ACC112 (cell line): ENCODE measurements at regions not wholly inside any gene's neighbourhood (a gene's known extent, or its start where the extent isn't known, plus 50 kb on each side); places are given as distances from the start of the nearest gene placed in this dataset.

Experiments used
- H2AFZ ChIP-seq: fragments of 200-600 bp; sonication (generic); one replicate; pipeline ENCODE4 v1.6.0; 2017; ENCODE audit warnings: antibody characterized with exemption, low read length; ENCODE audit not compliant: unreplicated experiment
- H3K27ac ChIP-seq: fragments of 200-600 bp; sonication (generic); 2 replicates; pipeline ENCODE4 v1.5.1; 2014; ENCODE audit warnings: low read depth, mild to moderate bottlenecking, antibody characterized with exemption, low read length, moderate library complexity
- H3K27me3 ChIP-seq: fragments of 200-600 bp; sonication (generic); 2 replicates; pipeline ENCODE4 v1.6.1; 2014; ENCODE audit warnings: mild to moderate bottlenecking, antibody characterized with exemption, low read length, moderate library complexity, mixed read lengths; ENCODE audit not compliant: insufficient read depth
- H3K36me3 ChIP-seq: fragments of 200-600 bp; sonication (generic); 2 replicates; pipeline ENCODE4 v1.6.1; 2016; ENCODE audit warnings: mild to moderate bottlenecking, antibody characterized with exemption, low read length, moderate library complexity, mixed read lengths; ENCODE audit not compliant: insufficient read depth
- H3K4me1 ChIP-seq: fragments of 200-600 bp; sonication (generic); one replicate; pipeline ENCODE4 v1.6.1; 2016; ENCODE audit warnings: low read length, mixed read lengths; ENCODE audit not compliant: insufficient read depth, unreplicated experiment, control insufficient read depth
- H3K4me3 ChIP-seq: fragments of 200-600 bp; sonication (generic); 2 replicates; pipeline ENCODE4 v1.5.1; 2014; ENCODE audit warnings: mild to moderate bottlenecking, low read depth, low read length
- H3K79me2 ChIP-seq: fragments of 200-600 bp; sonication (generic); one replicate; pipeline ENCODE4 v1.6.0; 2016; ENCODE audit warnings: low read length; ENCODE audit not compliant: control insufficient read depth, unreplicated experiment, insufficient read depth

GRCh38 chr2:215583881-215584280 lies 148.0 kb upstream of the FN1 start:
- no peak overlapping the region for H2AFZ ChIP-seq
- H3K4me3 ChIP-seq = no peak overlapping the region
- peaks cover 21% of the 10 kb centered on the region for H3K4me1 ChIP-seq

DNA sequence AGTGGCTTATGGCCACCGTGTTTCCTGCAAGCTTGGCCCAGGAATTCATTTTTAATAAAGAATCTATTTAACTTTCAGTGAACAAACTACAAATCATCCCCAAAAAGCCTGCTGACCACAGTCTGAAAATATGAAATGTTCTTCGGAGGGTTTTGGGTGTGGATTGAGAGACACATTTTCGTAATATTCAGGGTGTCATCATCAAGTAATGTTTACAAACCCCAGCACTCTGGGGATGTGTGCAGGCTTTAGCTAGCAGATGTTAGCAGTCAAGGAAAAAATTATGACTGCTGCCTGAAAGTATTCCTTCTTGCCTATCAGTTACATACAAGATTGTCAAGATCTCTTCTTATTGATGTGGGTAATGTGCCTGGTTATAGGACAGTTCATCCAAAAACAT lies 143.9 kb upstream of the FN1 start:
- Histone ChIP-seq H3K4me1 (peaks cover 25% of the 10 kb centered on the region), H3K36me3 (no peaks in the 10 kb centered on the region), H3K27ac (peak overlapping the region; percentile 83), H3K79me2 (no peaks in the 10 kb centered on the region), H3K27me3 (no peaks in the 10 kb centered on the region), H2AFZ (peak overlapping the region; percentile 62), H3K4me3 (no peak overlapping the region)

More at GRCh38 chr2:215583881-215584280, 148.0 kb upstream of the FN1 start:
- no peaks in the 10 kb centered on the region for H3K27me3 ChIP-seq
- no peak overlapping the region for H3K27ac ChIP-seq
- no peaks in the 10 kb centered on the region for H3K79me2 ChIP-seq
- H3K36me3 ChIP-seq = no peaks in the 10 kb centered on the region

- Histone ChIP-seq H3K4me3 (no peak overlapping the region), H3K27me3 (no peaks in the 10 kb centered on the region), H3K27ac (peak overlapping the region; percentile 36; the same call in 1 of the 2 replicates), H2AFZ (no peak overlapping the region), H3K4me1 (peaks cover 17% of the 10 kb centered on the region), H3K36me3 (no peaks in the 10 kb centered on the region), H3K79me2 (no peaks in the 10 kb centered on the region)
These were observed 141.5 kb upstream of the FN1 start for GRCh38 chr2:215577356-215577755.

DNA sequence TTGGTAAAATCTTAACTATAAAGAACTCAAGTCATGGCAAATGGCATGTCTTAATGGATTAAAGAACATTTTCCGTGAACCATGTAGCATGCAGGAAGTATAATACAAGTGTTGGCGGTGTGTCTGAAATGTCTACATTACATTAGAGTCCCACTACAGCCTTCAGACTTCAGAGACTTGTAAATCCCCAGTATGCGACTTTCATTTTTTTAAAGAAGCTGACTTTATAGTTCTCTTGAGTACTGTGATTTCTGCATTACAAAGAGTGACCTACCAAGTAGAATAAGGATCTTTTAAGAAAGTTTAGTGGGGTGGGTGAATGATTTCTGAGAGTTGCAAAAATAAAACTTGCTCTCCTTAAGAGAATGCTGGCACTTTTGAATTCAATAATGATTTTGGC lies 140.7 kb upstream of the FN1 start:
- no peaks in the 10 kb centered on the region for H3K27me3 ChIP-seq
- H3K79me2 ChIP-seq = no peaks in the 10 kb centered on the region
- no peaks in the 10 kb centered on the region for H3K36me3 ChIP-seq
- H3K4me3 ChIP-seq = no peak overlapping the region
- peaks cover 17% of the 10 kb centered on the region for H3K4me1 ChIP-seq
- H2AFZ ChIP-seq = no peak overlapping the region
- no peak overlapping the region for H3K27ac ChIP-seq

DNA sequence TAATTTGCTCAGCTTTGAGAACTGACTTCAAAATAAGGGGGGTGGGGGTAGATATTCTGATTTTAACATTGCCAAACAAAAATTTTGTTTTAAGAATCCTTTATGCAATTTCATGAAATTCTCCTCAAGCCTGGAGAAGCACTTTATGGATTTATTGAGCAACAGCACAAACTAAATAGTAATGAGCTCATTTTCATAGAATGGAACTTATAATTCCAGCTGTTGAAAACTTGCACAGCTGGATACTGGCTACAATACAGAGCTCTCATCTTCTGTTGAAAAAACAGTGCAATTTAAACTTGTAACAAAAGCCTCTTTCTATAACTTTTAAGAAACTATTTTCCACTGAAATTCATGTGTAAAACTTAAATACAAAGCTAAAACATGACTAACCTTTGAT lies 137.6 kb upstream of the FN1 start:
- no peak overlapping the region for H2AFZ ChIP-seq
- no peaks in the 10 kb centered on the region for H3K27me3 ChIP-seq
- peaks cover 4% of the 10 kb centered on the region for H3K4me1 ChIP-seq
- H3K36me3 ChIP-seq = no peaks in the 10 kb centered on the region
- no peak overlapping the region for H3K27ac ChIP-seq
- no peaks in the 10 kb centered on the region for H3K79me2 ChIP-seq
- no peak overlapping the region for H3K4me3 ChIP-seq

- no peak overlapping the region for H2AFZ ChIP-seq
- H3K4me3 ChIP-seq = no peak overlapping the region
- peaks cover under 1% of the 10 kb centered on the region for H3K4me1 ChIP-seq
- H3K27me3 ChIP-seq = no peaks in the 10 kb centered on the region
- no peak overlapping the region for H3K27ac ChIP-seq
- no peaks in the 10 kb centered on the region for H3K36me3 ChIP-seq
- H3K79me2 ChIP-seq = no peaks in the 10 kb centered on the region
These were observed 136.5 kb upstream of the FN1 start for GRCh38 chr2:215572341-215572848.

- H3K27ac ChIP-seq = no peak overlapping the region
- H2AFZ ChIP-seq = no peak overlapping the region
- no peaks in the 10 kb centered on the region for H3K79me2 ChIP-seq
- no peaks in the 10 kb centered on the region for H3K36me3 ChIP-seq
- H3K27me3 ChIP-seq = no peaks in the 10 kb centered on the region
- H3K4me1 ChIP-seq = no peaks in the 10 kb centered on the region
- no peak overlapping the region for H3K4me3 ChIP-seq
These were observed 135.8 kb upstream of the FN1 start for GRCh38 chr2:215571689-215572088.

DNA sequence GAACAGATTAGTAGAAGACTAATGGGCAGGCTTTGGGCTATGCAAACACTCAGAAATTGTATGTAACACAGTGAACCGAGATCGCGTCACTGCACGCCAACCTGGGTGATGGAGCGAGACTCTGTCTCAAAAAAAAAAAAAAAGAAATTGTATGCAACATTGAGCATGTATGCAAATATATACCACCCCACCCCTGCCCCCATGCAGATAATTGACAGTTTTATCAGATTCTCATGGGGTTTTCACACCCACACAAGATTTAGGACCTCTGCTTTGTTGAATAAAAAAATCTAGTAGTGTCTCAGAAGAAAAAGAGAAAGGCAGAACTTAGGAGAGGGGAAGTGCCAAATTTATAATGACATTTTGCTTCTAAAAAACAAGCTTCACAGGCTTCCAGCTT lies 131.6 kb upstream of the FN1 start:
- H3K4me1 ChIP-seq = no peaks in the 10 kb centered on the region

DNA sequence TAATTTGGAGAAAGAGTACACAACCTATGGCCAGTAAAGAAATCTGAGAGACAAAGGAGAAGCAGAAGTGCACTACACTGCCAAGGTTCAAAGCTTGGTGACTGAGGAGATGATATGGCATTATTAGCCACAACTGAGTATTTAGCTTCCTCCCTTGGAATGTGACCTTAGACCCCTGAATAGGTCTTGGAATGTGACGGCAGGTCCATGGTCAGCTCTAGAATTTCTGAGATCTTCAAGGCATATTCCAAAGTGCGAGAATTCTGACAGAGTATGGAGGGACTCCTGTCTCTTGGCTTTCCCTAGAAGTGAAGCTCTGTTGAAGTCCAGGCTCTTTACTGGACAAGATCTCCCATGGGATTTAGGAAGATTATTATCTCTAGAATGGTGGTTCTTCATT lies 130.0 kb upstream of the FN1 start:
- H3K27ac ChIP-seq = no peak overlapping the region
- no peaks in the 10 kb centered on the region for H3K27me3 ChIP-seq
- H3K4me1 ChIP-seq = no peaks in the 10 kb centered on the region
- H2AFZ ChIP-seq = no peak overlapping the region
- H3K4me3 ChIP-seq = no peak overlapping the region
- peaks cover 2% of the 10 kb centered on the region; the same call in 1 of the 2 replicates for H3K36me3 ChIP-seq
- H3K79me2 ChIP-seq = no peaks in the 10 kb centered on the region

More for the DNA sequence above, 131.6 kb upstream of the FN1 start:
- H2AFZ ChIP-seq = no peak overlapping the region
- H3K27me3 ChIP-seq = no peaks in the 10 kb centered on the region
- H3K27ac ChIP-seq = no peak overlapping the region
- no peaks in the 10 kb centered on the region for H3K36me3 ChIP-seq
- H3K79me2 ChIP-seq = no peaks in the 10 kb centered on the region
- no peak overlapping the region for H3K4me3 ChIP-seq

DNA sequence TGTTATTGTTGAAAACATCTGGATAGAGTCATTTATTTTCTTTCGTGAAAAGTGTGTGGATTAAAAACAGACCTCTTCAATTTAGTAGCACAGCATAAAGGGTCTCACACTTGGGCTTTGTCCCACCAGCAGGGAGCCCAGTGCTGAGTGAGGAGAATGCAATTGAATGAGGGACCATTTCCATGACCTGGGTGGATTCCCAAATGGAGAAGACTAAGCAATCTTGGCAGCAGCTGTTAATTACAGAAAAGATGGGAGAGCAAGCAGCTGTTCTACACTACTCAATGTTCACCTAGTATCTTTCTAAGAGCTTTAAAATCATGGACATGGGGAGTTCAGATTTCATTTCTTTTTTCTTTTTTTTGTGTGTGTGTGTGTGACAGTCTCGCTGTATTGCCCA lies 121.8 kb upstream of the FN1 start:
- no peaks in the 10 kb centered on the region for H3K27me3 ChIP-seq
- H3K79me2 ChIP-seq = no peaks in the 10 kb centered on the region
- no peak overlapping the region for H2AFZ ChIP-seq
- no peak overlapping the region for H3K27ac ChIP-seq
- H3K4me1 ChIP-seq = peaks cover 14% of the 10 kb centered on the region
- peaks cover 4% of the 10 kb centered on the region; the same call in 1 of the 2 replicates for H3K36me3 ChIP-seq
- no peak overlapping the region for H3K4me3 ChIP-seq

- H3K79me2 ChIP-seq = no peaks in the 10 kb centered on the region
- no peak overlapping the region for H2AFZ ChIP-seq
- no peak overlapping the region for H3K27ac ChIP-seq
- H3K36me3 ChIP-seq = peaks cover 4% of the 10 kb centered on the region; the same call in 1 of the 2 replicates
- H3K4me1 ChIP-seq = peaks cover 14% of the 10 kb centered on the region
- no peaks in the 10 kb centered on the region for H3K27me3 ChIP-seq
- H3K4me3 ChIP-seq = no peak overlapping the region
These were observed 121.1 kb upstream of the FN1 start for GRCh38 chr2:215556979-215557378.
